GM23248 (cell line): ENCODE measurements at regions not wholly inside any gene's neighbourhood (a gene's known extent, or its start where the extent isn't known, plus 50 kb on each side); places are given as distances from the start of the nearest gene placed in this dataset.

Experiments
- EZH2 ChIP-seq: fragments of 200-600 bp; sonication (generic); IDR thresholded peaks from 2 replicates; pipeline ENCODE4 v1.6.1; 2018; ENCODE audit warnings: antibody characterized with exemption, mild to moderate bottlenecking; ENCODE audit not compliant: insufficient read depth, poor library complexity, severe bottlenecking
- EZH2phosphoT487 ChIP-seq: fragments of 200-600 bp; sonication (generic); IDR thresholded peaks from 2 replicates; pipeline ENCODE4 v1.6.1; 2018; ENCODE audit warnings: antibody characterized with exemption, moderate library complexity, mild to moderate bottlenecking, low read depth; ENCODE audit not compliant: insufficient read depth

- no peak for TF ChIP-seq EZH2
- TF ChIP-seq EZH2phosphoT487: no peak
Observed at GRCh38 chr3:75886971-75887526, 101.7 kb upstream of the ZNF717 start.
